Stimulated activated CD8-positive, alpha-beta memory T cell treated with anti-CD3 and anti-CD28 coated beads, Interleukin-12 subunit alpha, Interleukin-12 subunit beta, amount 100 ng/mL, for 24 hours (primary cell): ENCODE measurements at regions not wholly inside any gene's neighbourhood (a gene's known extent, or its start where the extent isn't known, plus 50 kb on each side); places are given as distances from the start of the nearest gene placed in this dataset.

Experiments
- DNase-seq: peaks from one replicate; pipeline ENCODE4 v3.0.0-alpha.2; 2020; ENCODE audit errors: extremely low read depth

GRCh38 chr6:20313051-20313450 lies 88.6 kb upstream of the E2F3 start:
- DNase-seq, result no peak

GRCh38 chr6:20313960-20314530 lies 87.6 kb upstream of the E2F3 start:
- no peak for DNase-seq

GRCh38 chr6:20314866-20315845 lies 86.5 kb upstream of the E2F3 start:
- DNase-seq, result no peak

GRCh38 chr6:20317430-20317829 lies 84.2 kb upstream of the E2F3 start:
- no peak for DNase-seq

- DNase-seq, result no peak
Measured at GRCh38 chr6:20318851-20319387, 82.8 kb upstream of the E2F3 start.

GRCh38 chr6:20319520-20320357 lies 81.9 kb upstream of the E2F3 start:
- peak; percentile 46 for DNase-seq

DNA sequence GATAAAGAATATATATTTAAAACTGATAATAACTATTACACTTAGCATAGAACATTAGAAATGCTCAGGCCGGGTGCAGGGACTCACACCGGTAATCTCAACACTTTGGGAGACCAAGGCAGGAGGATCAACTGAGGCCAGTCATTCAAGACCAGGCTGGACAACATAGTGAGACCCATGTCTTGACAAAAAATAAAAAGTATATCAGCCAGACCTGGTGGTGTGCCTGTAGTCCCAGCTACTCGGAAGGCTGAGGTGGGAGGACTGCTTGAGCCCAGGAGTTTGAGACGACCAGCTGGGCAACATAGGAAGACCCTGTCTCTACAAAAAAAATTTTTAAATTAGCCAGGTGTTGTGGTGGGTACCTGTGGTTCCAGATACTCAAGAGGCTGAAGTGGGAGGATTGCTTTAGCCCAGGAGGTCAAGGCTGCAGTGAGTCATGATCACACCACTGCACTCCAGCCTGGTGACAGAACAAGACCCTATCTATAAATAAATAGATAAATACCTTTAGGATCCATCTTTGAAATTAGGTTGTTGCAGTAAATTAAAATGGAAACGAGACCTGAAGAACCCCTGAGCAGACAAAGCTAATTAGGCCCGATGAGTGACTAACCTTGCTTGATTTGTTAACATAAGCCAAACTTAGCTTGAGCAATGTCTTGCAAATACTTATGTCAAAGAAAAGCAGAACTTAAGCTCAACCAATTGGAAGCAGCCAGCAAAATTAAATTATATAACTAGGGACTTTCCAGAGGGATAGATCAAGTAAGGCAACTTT lies 75.8 kb upstream of the E2F3 start:
- no peak for DNase-seq

GRCh38 chr6:20326422-20326728 lies 75.3 kb upstream of the E2F3 start:
- no peak for DNase-seq

- no peak for DNase-seq
Measured at GRCh38 chr6:20327141-20327540, 74.5 kb upstream of the E2F3 start.

- DNase-seq, result no peak
Measured at GRCh38 chr6:20328266-20328923, 73.3 kb upstream of the E2F3 start.

GRCh38 chr6:20328924-20329300 lies 72.8 kb upstream of the E2F3 start:
- no peak for DNase-seq

DNA sequence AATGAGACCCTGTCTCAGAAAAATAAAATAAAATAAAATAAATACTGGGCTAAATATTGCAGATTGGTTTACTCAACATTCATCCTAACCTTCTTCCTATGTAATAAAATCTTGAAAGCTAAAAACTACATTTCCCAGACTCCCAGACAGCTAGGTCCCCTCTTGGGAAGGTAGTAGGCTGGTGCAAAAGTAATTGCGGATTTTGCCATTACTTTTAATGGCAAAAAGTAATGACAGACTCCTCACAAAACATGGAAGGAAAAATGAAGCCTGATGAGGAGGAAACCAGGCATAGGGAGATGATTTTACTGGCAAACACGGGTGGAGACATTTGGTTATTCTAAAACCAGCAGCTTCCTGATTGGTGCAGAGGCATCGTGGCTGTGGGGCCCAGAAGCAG lies 70.6 kb upstream of the E2F3 start:
- DNase-seq, result no peak

DNA sequence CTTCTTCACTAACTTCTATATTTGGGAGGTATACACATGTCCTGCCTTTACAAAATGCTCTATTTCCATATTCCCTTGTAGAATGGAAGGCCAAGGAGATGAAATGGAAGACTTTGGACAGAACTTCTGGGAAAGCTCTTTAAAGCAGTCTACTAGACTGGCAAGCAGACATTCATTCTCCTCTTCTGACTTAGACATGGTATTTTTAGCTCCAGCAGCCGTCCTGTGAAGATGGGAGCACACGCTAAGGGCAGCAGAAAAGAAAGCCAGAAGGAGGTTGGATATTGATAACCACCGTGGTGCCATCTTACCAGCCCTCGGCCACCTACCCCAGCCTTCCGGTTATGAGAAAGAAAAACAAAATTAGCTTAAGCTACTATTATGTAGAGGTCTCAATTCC lies 70.1 kb upstream of the E2F3 start:
- DNase-seq, result no peak

DNA sequence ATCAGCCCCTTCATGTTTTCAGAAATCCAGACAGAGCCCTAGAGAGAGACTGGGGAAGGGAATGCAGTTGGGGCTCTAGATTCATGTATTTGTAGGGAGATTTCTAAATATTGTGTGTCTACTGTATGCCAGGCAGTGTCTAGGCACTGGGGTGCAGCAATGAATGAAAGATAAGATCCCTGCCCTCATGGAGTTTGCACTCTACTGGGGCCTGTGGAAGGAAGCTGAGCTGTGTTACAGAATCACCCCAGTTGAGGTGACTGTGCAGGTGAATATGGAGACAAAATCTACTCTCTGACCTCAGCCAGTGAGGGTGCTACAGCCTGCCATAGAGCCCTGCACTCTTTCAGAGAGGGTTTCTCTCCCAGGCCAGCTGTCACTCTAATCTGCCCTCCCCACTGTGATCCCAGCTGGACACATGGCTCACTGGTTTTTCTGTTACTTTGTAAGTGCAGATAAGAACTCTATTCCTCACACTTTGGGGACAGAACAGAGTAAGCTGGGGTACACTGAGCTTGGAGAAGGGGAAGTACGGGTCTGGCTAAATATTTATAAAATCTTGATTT lies 69.2 kb upstream of the E2F3 start:
- DNase-seq, result no peak

DNA sequence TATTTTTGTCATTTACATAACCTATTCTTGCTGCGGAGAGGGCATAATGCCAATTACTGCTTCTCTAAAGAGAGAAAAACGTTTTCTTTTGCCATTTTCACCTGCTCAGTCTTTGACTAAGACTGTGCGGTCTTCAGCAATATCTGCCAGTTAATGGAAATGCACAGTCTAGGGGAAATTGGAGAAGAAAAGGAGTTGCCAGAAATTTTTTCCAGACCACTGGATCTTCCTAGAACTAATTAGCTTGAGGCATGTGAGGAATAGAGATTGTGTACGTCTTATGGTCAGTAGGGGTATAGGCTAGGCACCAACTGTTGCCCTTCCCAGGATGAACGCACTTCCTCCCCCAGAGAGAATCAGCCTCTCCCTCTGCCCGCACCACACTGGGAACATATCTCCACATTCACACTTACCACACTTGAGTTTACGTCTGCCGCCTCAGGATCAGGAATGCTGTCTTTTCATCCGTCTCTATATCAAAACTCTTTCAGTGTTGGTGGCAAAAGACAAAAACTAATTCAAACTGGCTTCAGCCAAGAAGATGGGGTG lies 67.9 kb upstream of the E2F3 start:
- no peak for DNase-seq

DNA sequence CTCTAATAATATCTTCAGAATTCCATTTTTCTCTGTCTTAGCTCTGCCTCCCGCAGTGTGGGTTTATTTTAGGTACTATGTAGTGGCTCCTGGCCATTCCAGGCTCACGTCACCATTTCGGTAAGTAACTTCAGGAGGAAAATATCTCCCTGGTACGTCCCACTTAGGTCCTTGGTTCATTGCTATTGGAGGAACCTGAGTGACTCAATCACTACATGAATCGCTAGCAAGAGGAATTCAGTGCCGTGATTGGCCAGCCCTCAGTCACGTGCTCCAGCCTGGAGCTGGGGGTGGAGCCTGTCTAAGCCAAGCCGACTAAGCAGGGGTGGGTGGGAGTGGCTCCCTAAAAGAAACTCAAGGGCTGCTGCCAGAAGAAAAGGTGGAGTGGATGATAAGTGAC lies 67.3 kb upstream of the E2F3 start:
- DNase-seq, result no peak

- DNase-seq, result no peak
Measured at GRCh38 chr6:20334962-20335361, 66.7 kb upstream of the E2F3 start.

DNA sequence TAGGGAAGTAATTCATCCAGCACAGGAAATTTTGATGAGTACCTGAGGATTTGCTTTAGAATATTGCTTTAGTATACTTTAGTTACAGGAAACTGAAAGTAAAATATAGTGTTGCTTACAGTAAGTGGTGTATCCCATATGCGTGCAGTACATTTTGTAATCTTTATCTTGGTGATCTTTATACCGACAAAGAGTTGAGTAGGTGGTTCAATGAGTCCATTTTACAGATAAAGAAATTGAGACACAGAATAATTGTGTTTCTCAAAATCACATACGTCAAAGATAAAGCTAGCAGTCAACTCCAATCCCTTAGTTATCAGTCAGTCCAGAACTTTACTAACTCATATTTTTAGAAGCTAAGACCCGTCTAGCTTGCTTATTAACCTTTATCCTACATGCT lies 65.8 kb upstream of the E2F3 start:
- no peak for DNase-seq

GRCh38 chr6:20338156-20338555 lies 63.5 kb upstream of the E2F3 start:
- DNase-seq, result no peak

DNA sequence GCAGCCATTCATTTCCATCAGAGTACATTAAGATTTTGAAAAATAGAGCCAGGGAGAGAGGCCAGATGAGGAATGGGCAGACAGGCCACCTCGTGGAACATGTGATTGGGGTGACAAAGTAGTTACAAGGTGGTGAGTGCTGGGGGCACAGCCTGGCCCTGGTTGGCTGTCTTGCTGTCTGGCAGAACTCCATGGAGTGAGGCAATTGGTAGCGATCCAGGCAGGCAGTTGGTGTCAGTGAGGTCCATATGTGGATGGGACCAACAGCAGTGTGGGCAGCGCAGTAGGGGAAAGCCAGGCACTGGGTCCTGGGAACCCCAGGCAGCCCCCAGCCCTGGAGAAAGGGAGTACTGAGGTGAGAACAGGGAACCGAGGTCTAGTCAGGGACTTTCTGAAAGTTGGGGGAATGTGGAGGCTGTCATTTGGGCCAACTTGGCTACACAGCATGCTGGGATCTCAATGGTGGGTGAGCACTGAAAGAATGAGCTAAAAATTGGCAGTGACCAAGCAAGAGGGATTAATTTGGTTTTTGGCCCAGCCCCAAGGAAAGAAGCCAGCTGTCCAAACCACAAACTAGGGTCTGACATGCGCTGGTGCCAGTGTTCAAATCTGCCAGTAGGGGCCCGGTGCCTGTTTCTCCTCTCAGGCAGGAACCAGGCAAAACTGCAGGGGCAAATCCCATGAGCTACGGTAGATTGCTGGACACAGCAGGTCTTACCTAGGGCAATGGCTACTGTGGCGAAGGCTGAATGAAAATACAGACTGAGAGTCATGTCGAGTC lies 61.4 kb upstream of the E2F3 start:
- DNase-seq, result no peak
